GM12875 (cell line): ENCODE measurements at regions not wholly inside any gene's neighbourhood (a gene's known extent, or its start where the extent isn't known, plus 50 kb on each side); places are given as distances from the start of the nearest gene placed in this dataset.
"Not testable (repeated sequence)": the region's sequence is repeated elsewhere in the genome, so short reads cannot be mapped to it uniquely, and the experiment has no call there.

Experiments
- H3K4me3 ChIP-seq: one replicate; pipeline ENCODE4 v1.5.1; 2011; ENCODE audit warnings: low read depth, low read length, control low read depth
- TF ChIP-seq, protein P1 (sequence below): IDR thresholded peaks from 2 replicates; pipeline ENCODE4 v1.5.1; 2011; ENCODE audit warnings: low read depth, mild to moderate bottlenecking, control low read depth, inconsistent platforms, low read length, moderate library complexity, borderline replicate concordance; ENCODE audit not compliant: insufficient read depth

DNA sequence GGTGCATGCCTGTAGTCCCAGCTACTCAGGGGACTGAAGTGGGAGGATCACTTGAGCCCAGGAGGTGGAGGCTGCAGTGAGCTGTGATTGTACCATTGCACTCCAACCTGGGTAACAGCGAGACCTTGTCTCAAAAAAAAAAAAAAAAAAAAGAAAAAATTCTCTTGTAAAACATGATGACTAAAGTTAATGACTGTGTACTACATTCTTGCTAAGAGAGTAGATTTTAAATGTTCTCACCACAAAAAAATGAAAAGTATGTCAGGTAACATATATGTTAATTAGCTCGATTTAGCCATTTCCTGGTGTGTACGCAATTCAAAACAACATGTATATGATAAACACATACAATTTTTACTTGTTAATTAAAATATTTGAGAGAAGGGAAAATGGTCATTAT is 480.7 kb upstream of the RGS6 start:
- no peak overlapping the region for H3K4me3 ChIP-seq
- TF ChIP-seq, protein P1, sequence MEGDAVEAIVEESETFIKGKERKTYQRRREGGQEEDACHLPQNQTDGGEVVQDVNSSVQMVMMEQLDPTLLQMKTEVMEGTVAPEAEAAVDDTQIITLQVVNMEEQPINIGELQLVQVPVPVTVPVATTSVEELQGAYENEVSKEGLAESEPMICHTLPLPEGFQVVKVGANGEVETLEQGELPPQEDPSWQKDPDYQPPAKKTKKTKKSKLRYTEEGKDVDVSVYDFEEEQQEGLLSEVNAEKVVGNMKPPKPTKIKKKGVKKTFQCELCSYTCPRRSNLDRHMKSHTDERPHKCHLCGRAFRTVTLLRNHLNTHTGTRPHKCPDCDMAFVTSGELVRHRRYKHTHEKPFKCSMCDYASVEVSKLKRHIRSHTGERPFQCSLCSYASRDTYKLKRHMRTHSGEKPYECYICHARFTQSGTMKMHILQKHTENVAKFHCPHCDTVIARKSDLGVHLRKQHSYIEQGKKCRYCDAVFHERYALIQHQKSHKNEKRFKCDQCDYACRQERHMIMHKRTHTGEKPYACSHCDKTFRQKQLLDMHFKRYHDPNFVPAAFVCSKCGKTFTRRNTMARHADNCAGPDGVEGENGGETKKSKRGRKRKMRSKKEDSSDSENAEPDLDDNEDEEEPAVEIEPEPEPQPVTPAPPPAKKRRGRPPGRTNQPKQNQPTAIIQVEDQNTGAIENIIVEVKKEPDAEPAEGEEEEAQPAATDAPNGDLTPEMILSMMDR = no peak

DNA sequence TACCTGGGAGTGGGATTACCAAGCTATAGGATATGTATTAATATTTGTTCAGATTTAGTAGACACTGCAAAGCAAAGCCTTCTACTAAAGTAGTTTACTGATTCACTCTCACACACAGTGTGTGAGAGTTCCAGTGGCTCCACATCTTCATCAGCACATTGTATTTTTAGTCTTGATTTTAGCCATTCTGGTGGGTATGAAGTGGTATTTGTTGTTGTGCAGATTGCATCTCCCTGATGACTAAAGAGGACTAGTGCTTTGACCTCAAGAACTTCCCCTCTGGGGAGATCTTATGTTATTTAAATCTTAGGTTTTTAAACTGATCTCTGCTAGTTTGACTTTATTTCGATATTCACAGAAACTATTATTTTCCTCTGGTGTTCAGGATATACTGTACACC is 479.7 kb upstream of the RGS6 start:
- TF ChIP-seq, protein P1 = no peak
- no peak overlapping the region for H3K4me3 ChIP-seq

DNA sequence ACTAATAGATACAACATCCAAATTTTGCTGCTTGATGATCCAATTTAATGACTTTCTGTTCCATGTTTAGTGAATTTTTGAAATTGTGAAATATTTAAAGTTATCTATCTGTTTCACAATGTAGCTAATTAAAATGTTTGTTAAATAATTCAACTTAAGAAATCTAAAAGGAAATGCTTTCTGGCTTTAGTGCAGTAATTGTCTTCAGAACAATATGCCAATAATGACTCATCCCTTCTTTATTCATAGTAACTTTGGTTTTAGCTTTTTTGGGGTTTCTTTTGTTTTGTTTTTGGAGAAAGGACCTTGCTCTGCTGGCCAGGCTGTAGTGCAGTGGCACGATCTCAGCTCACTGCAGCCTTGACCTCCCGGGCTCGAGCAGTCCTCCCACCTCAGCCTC is 479.2 kb upstream of the RGS6 start:
- H3K4me3 ChIP-seq = no peak overlapping the region
- TF ChIP-seq, protein P1 = no peak

DNA sequence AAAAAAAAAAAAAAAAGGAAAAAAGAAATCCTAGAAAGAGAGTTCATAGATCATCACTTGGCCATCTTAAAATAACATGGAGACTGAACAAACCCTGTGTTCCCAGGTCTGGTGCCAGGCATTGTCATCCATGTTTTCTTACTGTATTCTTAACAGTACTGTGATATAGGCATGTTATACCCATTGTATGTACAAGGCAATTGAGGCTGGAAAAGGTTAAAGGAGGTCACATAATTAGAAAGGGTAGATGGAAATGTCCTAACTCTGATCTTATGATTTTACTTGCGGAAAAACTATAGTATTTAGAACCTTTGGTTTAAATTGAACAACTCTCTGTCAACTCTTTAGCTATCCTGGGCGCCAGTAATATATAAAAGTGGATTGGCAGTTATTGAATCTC is 478.2 kb upstream of the RGS6 start:
- TF ChIP-seq, protein P1 = no peak
- H3K4me3 ChIP-seq = no peak overlapping the region

DNA sequence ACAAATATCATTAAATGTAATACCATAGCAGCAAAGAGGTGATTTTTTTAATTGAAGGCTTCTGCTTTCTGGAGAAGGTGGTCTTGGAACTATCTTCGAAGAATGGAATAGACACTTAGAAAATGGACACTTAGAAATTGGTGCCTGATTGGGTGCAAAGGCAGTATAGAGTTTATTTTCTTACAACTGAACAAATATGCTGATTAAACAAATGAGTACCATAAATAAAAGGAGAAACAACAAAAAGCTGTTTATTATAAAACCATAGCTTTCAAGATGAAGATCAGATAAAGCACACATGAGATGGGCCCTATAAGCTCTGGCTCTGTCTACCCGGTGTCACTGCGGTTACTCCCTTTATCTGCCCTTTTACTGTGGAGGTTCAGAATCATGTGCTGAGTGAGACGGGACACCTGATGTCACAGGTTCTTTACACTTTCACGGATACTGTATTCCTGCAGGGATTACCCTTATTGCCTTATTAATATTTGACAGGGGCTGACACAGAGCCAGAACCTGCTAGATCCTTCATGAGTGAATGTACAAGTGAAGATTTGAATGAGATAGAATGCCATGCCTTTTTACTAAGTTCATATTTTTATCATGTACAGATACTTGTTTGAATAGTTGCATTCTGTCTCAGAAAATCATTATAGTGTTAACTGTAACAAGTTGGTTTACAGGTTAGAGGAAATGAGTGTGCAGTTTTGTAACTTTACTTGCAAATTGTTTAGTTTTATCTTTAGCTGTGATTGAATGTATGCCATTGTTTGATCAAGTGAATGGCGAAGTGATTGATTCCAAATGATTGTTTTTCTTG is 477.5 kb upstream of the RGS6 start:
- H3K4me3 ChIP-seq = no peak overlapping the region
- TF ChIP-seq, protein P1 = no peak

DNA sequence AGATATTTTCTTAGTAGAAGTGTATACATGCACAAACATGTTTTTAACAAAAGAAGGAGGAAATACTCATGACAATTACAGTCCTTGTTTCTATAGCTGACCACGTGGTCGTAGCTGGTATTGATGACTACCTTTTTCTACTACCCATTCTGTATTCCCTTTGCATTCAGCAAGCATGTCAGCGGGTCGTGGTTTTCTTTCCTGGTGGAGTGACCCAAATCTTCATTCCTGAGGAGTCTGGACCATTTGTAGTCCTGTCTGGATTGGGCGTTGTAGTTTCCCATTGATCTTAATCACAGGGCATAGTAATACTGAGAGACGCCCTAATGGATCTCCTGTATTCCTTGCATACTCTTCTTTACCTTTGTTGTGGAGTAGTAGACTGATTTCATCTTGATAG is 472.1 kb upstream of the RGS6 start:
- H3K4me3 ChIP-seq = no peak overlapping the region
- TF ChIP-seq, protein P1 = no peak

DNA sequence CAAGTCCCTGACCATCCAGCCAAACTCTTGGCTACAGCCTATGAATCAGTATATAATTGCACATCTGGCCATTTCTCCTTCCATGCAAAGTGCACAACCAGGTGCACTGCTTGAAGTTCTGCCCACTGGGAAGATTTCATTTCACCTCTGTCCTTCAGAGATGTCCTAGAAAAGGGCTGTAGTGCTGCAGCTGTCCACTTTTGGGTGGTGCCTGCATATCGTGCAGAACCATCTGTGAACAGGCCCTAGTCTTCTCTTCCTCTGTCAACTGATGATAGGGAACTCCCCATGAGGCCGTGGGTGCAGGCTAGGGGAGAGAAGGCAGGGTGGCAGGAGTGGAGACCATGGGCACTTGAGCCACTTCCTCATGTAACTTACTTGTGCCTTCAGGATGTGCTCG is 470.6 kb upstream of the RGS6 start:
- not testable (repeated sequence) for H3K4me3 ChIP-seq
